ENCODE measurements at regions not wholly inside any gene's neighbourhood (a gene's known extent, or its start where the extent isn't known, plus 50 kb on each side); places are given as distances from the start of the nearest gene placed in this dataset.
A peak's percentile ranks its signal among the peaks of the same experiment; 100 is the strongest.

DNA sequence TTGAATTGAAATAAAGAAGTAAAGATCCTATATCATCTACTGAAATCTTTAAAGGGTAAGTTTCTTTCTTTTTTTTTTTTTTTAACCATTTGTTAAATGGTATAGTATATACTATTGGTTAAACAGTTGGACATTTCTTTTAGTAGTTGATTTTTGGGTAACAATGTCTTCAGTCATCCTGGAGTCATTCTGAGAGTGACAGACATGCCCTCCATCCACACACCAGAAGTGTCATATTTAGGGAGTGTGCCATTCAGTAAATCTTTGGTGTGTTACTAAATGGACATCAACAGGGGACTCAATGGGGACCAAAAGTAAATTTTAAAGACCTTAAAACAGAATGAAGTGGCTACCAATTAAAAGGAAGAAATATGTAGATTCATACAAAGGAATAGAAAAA, 50.8 kb upstream of the SLC39A10 start:
- no peak for DNase-seq (ENCODE audit: low spot score)

DNA sequence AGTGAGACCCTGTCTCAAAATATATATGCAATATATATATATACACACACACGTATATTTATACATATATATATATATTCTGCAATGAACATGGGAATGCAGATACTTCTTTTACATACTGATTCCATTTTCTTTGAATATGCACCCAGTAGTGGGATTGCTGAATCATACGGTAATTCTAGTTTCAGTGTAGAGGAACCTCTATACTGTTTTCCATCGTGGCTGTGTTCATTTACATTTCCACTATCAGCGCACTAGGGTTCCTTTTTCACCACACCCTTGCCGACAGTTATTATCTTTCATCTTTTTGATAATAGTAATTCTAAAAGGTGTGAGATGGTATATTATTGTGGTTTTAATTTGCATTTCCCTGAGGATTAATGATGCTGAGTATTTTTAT, 52.3 kb upstream of the SLC39A10 start:
- no peak for DNase-seq (ENCODE audit: low spot score)

DNA sequence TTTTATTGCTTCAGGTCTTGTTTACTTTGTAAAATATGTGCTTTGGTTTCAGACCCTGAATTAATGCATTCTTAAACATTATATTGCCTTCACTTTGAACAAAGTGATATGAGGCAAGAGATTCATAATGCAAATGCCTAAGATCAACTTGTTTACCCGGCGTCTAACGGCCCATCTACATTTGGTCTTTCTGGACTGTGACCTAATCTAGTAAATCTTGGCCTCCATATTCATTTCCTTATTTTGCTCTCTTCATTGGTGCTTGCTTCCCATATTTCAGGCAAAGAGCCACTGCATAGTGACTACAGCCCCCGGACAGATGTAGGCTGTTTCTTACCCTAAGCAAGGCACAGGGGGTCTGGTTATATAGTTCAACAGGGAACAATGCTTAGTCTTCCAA, 53.0 kb upstream of the SLC39A10 start:
- DNase-seq (ENCODE audit: low spot score) = no peak

DNA sequence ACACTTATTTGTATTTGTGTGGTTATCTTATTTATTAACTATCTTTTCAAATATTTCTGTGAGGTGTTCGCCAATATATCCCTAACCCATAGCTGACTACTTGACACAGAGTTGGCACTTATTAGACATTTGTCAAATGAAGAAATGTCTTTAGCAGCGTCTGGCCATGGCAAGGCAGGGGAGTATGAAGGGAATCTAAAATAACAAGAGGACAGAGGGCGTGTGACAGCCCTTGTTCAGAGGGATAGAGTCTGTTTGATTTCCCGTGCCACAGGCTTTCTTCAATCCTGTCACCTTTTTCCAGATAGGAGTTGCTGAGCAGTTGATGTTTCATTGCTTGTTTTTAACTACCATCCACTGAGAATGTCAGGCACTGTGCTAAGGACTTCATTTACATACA, 53.6 kb upstream of the SLC39A10 start:
- no peak for DNase-seq (ENCODE audit: low spot score)

DNA sequence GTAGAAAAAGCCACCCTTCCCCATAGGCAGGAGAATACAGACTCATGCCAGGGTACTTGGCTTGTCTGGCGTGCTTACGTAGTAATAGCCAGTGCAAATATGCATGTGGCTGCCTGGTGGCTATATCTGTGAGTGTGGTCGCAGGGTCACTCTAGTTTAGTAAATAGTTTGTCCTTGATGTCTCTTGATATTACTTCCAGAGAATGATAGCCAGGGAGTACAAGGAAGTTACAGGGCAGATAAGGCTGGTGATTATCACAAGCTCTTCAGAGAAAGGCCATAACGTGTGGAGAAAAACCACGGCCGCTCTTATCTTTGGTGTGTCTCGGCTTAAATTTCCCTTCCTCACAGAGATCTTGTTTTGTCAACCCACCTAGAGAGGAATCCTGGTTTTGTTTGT, 54.3 kb upstream of the SLC39A10 start:
- DNase-seq (ENCODE audit: low spot score) = no peak

DNA sequence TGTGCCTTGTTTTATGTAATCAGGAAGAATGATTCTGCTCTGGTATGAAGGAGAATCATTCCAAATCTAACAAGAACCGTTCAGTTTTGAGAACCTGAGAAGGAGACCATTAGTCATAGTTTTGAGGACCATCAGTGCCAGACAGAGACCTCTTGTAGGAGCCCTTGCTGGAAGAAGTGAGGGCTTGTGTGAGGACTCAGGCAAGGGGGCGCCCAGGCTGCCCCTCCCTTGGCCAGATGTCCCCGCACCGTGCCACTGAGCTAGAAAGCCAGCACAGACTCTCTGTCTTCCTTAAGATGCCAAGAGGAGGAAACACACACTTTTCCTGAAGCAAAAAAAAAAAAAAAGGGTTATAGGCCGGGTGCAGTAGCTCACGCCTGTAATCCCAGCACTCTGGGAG, 55.7 kb upstream of the SLC39A10 start:
- DNase-seq (ENCODE audit: low spot score) = no peak

DNA sequence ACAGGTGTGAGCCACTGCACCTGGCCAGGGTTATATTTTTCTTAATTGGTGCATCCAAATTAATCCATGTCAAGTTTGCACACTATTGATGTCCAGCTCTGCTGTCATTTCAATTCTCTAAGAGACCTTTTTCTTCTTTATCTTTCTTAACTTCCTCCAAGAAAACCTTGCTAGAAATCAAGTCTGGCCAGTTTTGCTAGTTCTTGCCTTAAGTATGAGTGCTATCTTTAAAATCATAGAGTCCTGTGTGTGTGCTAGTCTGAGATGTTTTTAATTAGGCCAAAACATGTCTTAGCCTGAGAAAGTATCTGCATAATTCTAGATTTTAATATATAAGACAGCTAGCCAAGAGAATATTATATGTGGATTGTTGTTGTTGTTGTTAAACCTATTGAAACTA, 56.2 kb upstream of the SLC39A10 start:
- peak; percentile 74 for DNase-seq (ENCODE audit: low spot score)

DNA sequence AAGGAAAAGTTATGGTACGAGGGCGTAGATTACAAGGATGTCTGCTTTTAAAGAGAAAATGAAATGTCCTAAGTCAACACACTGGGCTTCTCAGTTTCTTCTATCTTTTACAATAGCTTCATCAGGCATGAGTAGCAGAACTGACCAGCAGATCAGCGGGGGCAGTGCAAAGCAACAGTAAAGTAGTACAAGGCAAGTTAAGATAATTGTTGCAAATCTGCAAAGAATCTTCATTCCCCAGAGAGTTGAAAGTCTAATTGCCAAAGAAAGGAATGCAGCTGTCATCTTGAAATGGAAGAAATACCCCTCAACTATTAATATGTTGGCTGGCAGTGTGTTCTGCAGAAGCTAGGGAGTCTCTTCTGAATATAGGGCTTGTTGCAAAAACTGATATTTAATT, 60.2 kb upstream of the SLC39A10 start:
- no peak for DNase-seq (ENCODE audit: low spot score)

DNA sequence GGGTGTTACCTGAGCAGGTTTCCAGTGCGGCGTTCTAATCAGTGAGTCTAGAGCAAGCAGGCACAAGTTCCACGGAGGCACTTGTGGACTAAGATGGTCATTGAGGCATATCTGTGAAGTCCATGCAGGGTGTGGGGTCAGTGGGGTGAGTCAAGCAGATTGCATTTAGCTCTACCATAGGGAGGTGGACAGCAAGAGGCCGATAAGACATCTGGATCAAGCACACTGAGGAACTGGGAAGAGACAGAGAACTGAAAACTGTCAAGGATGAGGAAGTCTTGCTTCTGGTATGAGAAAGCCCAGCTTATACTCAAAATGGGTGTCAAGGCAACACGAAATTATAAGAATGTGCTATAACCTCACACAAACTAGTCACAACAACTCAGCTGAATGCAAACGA, 61.2 kb upstream of the SLC39A10 start:
- no peak for DNase-seq (ENCODE audit: low spot score)

DNA sequence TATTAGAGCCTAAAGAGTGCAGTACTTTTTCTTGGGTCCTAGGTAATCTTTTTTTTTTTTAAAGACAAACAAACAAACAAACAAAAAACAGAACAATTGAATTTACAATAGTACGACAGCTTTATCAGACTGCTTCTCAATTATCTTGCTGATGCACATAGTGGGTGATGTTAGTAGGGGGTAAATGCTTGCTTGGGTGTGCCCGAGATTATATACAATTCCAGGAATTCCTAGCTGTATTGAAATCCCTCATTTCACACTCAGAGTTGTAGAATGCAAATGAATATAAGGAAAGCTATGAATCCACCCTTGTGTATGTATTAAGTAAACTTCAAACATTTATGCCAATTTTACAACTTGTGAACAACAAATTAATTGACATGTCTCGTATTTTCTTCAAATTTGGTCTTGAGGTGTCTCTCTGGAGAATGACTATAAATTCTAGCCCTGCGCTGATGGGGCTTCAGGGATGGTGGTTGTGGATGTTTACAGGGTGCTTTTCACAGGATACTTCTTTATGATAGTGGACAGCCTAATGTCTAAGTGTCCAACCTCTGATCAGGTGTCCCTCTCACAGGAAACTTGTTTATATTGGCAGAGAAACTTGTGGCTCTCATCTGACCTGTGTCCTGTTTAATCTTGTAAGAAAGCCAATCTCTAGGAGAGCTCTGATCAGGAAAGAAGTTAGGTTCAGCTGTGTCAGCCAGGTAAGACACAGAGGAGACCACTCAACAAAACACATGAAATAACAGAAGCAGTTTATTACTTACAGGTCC, 61.9 kb upstream of the SLC39A10 start:
- no peak for DNase-seq (ENCODE audit: low spot score)

DNA sequence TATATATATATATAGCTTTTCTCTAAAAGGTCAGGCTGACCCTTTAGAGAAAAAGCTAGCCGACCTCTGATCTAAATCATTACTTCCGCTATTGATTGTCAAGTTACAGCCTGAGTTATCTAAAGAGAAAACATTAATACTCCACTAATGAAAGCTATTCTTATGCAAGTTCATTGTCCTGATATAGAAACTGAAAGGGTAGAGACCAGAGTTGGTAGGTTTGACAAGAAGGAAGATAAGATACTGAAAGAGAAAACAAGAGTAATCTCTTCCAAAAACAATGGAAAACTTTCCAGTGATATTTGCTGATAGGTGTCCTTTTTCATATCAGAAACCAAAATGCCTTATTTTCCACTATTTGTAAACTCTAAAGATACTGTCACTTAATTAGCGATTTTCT, 62.8 kb upstream of the SLC39A10 start:
- DNase-seq (ENCODE audit: low spot score) = no peak

DNA sequence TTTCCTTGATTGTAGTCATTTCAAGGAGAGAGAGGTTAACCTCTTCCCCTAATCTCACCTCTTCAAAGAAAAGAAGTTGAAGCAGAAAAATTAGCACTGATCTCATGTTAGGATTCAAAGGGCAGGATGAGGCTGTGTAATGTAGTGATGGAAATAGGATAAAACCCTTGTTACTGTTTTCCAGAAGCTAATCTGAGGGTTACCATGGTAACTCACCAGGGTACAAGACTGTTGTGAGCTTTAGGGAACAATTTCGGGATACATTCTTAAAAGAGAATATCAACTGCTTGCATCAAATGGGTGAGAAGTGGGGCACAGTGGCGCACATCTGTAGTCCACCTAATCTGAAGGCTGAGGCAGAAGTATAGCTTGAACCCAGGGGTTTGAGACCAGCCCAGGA, 64.9 kb upstream of the SLC39A10 start:
- DNase-seq (ENCODE audit: low spot score) = no peak

DNA sequence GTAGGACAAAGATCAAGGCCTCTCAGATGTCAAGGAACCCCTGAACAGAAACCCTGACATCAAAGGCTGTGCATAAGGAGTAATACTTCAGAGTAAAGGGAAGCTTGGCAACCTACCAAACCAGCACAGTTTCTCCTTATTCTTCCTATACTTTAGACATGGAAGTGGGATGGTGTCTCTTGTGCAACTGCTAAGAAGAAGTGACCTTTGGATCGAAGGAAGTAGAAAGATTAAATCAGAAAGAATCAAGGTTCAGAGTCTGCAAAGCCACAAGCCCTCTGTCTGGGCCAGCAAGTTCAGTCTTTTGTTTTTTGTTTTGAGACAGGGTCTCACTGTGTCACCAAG, 66.2 kb upstream of the SLC39A10 start:
- no peak for DNase-seq (ENCODE audit: low spot score)

DNA sequence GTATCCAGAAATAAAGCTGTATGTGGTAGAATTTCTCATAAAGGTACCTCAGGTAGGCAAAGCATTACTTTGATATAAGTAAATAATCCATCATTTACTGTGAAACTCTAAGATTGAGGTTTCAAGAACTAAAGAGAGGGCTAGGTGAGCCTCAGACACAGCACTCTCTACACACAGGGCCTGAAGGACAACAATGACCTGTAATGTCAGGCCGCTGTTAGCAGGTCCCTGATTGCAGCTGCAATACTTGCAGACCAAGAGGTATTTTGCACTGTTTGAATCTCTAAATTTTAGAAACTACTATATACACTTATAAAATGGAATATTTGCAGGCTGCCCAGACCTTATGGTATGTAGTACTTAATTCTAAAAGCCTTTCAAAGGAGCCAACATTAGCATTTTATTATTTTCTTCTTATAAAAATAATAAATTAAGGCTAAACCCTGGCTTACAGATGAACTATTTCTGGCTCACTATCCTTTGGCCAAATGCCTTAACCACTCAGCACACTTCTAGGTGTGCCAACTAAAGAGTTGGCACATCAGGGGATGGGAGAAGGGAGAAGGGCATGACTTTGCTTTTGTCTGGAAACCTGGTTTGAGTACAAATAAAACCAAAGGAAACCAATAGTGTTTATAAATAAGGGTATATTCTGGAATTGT, 66.7 kb upstream of the SLC39A10 start:
- no peak for DNase-seq (ENCODE audit: low spot score)

DNA sequence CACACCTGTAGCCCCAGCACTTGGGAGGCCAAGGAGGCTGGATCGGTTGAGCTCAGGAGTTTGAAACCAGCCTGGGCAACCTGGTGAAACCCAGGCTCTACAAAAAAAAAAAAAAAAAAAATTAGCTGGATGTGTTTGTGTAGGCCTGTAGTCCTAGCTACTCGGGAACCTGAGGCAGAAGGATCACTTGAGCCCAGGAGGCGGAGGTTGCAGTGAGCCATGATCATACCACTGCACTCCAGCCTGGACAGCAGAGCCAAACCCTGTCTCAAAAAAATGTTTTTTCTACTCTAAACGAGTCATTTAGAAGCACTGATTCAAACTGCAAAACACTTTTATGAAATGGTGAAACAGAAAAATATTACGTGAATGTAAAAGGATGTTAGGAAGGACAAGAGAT, 69.1 kb upstream of the SLC39A10 start:
- no peak for DNase-seq (ENCODE audit: low spot score)

DNA sequence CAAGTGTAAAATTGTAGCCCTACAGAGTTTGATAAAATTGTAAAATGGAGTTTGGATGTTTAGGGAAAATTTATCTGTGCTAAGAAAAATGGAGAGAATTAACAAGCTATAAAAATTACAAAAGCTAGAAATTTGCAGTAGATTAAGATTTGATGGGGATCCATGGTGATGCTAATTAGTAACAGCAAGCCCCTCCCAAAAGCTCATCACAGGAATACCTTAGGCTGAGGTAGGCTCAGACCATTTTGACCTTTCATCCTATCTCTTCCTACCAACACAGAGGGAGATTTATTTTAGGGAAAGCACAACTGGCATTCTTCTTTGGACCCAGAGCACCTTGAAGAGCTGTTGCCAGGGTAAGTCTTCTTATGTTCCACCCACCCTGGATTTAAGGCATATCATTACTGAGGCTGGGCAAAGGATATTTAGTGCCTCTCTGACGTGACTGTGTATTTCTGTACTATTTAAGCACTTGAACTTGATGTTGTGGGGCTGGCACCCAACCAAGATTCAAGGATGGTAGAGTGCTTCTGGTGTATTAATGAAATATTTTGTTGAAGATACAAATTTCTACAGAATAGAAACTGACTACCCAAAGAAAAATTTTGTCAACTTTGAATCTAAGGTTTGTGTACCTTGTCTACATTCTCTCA, 70.8 kb upstream of the SLC39A10 start:
- DNase-seq (ENCODE audit: low spot score) = no peak

DNA sequence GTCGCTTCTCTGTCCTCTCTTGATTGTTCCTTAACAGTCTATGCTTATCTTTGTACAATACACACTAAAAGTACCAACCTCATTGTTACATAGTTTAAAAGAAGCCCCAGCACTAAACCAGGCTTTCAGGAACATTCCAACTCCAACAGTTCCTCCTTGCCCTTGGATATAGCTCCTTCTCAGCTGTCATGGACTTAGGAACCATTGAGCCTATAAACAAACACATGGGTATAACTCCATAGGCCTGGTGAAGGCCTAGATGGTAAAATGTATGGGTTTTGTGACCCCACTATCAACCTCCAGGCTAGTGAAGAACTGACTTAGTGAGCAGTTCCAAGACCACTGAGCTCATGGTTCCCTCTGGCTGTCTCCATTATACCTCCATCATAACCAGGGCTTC, 74.8 kb upstream of the SLC39A10 start:
- DNase-seq (ENCODE audit: low spot score) = no peak

DNA sequence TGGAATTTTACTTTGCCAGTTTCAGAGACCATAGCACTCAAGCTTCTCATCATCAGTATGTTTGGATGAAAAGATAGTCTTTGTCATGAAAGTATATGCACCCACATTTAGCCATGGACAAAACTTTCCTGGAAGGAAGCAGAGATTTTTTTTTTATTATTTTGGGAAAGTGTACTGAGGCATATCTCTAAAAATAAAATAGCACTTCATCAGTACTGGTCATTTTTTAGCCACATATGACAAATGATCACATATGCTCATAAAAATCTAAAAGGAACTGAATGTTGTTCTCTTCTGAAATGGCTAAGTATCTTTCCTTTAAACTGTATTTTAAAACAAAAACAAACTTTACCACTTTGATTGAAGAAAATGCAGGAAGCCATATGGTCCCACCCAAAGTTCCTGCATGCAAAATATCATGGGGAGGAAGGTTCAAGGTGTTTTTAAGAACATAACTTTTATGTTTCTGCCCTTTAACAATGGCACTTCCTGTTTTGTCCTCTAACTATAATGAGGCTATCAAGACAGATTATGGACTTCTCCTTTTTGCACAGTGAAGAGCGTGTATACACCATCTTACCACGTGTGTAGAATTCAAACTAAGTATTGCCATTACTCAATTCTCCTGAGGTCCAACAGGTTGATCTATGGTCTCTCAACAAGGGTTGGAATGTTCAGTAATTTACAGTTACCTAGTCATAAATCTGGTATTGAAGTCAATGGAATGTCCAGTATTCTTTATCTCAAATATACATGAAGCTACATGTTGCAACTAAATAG, 77.1 kb upstream of the SLC39A10 start:
- DNase-seq (ENCODE audit: low spot score) = no peak

DNA sequence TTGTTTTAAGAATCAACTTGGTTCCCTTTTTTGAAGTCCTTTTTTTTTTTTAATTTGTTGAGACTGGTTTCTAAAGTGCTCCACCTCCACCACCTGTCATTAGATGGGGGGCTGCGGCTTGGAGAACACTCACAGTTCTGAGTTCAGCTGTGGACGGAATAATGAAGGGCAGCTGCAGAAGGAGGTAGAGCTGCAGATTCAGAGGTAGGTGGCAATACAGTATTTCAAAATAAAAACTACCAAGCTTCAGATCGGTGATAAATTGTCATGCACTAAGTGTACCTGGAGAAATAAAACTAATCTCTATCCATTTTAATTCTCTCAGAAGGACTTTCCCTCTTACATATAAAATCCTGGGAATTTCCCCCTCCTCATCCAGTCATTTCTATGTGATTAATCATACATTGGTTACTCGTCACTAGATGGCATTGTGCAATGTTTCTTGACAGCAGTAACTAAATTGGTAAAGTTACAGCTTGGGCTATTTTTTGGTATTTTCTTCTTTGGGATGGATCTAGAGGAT, 81.1 kb upstream of the SLC39A10 start:
- DNase-seq (ENCODE audit: low spot score) = peak; percentile 74

DNA sequence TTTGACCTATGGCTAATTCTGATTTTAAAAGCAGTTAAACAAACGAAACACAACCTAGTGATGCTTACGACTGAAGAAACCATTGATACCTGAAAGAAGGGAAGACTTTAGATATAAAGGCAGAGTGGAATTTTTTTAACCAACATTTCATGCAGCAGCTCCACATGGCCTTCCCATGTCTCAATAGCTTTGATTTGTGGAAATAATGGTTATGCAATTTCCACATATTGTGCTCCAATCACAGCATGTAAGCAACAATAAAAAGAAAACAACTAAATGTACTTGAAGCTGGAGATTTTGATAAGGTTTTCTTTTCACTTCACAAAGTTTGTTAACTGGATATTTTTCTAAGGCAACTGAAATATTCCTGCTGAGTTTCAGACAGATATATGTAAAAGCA, 82.0 kb upstream of the SLC39A10 start:
- DNase-seq (ENCODE audit: low spot score) = no peak

DNA sequence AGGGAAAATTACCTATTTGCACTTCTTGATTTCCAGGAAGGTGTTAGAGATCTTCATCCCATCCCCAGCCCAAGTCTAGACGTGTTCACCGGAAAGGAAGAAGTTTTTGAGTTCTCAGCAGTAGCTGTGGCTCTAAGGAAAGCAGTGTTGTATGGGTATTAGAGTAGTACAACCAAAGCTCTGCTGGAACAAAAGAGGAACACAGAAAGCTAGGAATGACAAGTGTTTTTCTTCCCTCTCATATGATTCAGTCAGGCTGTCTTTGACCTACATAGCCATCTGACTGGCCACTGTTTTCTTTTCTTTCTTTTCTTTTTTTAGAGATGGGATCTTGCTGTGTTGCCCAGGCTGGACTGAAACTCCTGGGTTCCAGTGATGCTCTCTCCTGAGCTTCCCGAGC, 82.7 kb upstream of the SLC39A10 start:
- no peak for DNase-seq (ENCODE audit: low spot score)

All from umbilical cord (tissue), 1 donor.